ENCODE measurements at regions not wholly inside any gene's neighbourhood (a gene's known extent, or its start where the extent isn't known, plus 50 kb on each side); places are given as distances from the start of the nearest gene placed in this dataset.
"Not testable (repeated sequence)": the region's sequence is repeated elsewhere in the genome, so short reads cannot be mapped to it uniquely, and the experiment has no call there.

- in situ Hi-C loops (cut with MboI; ENCODE audit: low sequenced_read_pairs) = no loop called here
Observed at GRCh38 chr14:101076451-101077198, 173.1 kb upstream of the RTL1 start.

DNA sequence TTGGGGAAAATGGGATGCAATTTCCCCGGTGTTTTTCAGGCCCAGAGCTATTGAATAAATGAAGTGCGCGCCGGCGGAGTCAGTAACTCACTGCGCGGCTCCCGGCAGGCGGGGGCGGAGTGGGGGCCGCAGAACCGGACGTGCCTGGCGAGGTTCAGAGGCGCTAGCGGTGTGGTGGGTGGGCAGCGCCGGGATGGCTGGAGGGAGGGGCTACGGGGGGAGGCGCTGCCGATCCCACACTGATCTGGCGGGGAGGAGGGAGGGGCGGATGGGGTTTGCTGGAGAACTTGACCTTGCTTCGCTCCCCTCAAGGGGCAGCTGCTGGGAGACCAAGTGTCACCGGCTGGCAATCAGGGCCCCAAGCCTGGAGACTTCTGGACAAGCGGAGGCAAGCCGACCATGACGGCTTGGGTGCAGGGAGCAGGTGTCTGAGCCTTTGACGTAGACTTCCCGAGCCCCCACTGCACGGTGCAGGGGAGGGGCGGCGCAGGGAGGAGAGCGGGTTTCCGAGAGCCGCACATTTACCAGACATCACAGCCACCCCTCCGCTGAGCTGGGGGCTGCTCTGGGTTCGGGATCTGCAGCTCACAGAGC, 174.1 kb upstream of the RTL1 start:
- in situ Hi-C loops (cut with MboI; ENCODE audit: low sequenced_read_pairs) = no loop called here

DNA sequence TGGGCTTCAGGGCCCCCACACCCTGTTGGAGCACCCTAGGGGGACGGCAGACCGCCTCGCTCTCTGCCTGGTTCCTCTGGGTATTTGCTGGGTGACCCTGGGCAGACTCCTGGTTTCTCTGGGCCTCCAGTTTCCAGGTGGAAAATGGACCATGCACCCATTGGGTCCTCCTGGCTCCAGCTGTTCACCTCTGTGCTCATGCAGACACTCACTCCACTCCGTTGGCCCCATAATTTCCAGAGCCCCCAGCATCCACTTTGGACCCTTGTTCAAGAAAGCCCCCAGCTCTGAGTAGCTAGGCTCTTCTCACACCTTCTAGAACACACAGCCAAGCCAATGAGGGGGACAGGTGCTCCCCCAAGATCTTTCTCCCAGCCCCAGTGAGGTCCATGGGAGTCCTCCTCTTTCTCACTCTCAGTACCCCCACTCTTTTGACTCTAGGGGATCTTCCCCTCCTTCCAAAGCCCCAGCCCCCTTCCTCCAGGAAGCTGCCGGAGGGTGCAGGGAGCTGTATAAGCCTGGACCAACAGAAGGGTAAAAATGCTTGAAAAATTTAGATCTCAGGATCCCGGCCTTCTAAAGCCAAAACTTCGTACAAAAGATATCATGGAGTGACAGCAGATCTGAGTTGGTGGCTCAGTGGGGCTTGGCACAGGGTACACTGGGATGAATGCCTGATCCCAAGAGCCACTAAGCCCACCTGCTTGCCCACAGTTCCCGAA, 174.8 kb upstream of the RTL1 start:
- in situ Hi-C loops (cut with MboI; ENCODE audit: low sequenced_read_pairs) = no loop called here

DNA sequence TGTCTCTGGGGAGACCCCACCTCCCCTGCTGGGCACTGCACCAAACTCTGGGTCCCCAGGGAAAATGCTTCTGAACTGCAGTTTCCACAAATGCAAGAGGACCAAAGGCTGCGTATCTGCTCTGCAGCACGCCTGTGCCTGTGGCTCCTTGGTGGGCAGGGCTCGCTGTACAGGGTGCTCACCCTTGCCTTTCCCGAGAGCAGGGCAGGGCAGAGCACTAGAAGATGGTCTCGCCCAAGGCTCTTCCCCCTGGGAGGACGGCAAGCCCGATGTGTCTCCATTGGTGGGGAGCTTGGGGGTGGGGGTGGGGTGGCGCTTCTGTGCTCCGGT, 175.3 kb upstream of the RTL1 start:
- in situ Hi-C loops (cut with MboI; ENCODE audit: low sequenced_read_pairs) = no loop called here

DNA sequence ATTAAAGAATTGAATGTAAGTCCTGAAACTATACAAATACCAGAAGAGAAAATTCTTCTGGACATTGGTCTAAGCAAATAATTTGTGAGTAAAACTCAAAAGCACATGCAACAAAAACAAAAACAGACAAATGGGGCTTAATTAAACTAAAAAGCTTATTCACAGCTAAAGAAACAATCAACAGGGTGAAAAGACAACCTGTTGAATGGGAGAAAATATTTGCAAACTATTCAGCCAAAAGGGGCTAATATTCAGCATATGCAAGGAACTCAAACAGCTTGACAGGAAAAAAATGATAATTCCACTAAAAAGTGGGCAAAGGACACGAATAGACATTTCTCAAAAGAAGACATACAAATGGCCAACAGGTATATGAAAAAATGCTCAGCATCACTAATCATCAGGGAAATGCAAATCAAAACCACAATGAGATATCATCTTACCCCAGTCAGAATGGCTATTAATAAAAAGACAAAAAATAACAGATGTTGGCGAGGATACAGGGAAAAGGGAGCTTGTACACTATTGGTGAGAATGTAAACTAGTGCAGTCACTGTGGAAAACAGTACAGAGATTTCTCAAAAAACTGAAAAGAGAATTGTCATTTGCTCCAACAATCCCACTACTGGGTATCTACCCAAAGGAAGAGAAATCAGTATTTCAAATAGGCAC, 177.5 kb upstream of the RTL1 start:
- in situ Hi-C loops (cut with MboI; ENCODE audit: low sequenced_read_pairs) = no loop called here

GRCh38 chr14:101082036-101082435, 178.5 kb upstream of the RTL1 start:
- in situ Hi-C loops (cut with MboI; ENCODE audit: low sequenced_read_pairs) = no loop called here

DNA sequence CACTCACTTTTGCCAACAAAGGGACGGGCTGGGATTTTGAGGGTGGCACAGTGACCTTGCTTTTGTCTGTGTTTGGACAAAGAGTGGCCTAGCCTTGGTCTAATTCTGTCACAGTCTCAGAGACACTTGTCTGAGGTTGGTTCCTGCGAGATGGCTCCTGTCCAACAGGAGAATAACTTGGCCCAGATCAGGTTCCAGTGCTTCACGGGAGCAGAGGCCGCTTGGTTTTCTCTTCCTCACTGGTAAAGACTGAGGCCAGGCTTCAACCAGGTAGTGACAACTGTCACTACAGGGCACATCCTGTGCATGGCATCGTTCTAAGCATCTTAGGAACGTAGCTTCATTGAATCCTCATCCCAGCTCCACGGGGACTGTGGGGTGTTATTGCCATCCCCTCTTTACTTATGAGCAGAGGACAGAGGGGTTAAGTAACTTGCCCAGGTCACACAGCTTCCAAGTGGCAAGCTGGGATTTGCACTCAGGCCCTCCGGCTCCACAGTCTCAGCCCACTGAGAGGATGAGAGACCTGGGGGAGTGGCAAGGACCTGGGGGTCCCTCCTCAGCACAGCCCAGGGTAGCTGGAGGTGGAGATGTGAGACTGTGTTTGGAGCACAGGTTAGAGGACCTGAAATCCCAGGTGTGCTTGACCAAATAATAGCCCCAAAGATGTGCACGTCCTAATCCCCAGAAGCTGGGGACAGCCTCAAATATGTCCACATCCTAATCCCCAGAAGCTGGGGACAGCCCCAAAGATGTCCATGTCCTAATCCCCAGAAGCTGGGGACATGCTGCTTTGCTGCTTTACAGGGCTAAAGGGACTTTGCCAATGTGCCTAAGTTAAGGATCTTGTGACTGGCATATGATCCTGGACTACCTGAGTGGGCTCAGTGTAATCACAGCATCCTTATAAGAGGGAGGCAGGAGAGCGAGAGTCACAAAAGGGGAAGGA, 179.2 kb upstream of the RTL1 start:
- in situ Hi-C loops (cut with MboI; ENCODE audit: low sequenced_read_pairs) = no loop called here

DNA sequence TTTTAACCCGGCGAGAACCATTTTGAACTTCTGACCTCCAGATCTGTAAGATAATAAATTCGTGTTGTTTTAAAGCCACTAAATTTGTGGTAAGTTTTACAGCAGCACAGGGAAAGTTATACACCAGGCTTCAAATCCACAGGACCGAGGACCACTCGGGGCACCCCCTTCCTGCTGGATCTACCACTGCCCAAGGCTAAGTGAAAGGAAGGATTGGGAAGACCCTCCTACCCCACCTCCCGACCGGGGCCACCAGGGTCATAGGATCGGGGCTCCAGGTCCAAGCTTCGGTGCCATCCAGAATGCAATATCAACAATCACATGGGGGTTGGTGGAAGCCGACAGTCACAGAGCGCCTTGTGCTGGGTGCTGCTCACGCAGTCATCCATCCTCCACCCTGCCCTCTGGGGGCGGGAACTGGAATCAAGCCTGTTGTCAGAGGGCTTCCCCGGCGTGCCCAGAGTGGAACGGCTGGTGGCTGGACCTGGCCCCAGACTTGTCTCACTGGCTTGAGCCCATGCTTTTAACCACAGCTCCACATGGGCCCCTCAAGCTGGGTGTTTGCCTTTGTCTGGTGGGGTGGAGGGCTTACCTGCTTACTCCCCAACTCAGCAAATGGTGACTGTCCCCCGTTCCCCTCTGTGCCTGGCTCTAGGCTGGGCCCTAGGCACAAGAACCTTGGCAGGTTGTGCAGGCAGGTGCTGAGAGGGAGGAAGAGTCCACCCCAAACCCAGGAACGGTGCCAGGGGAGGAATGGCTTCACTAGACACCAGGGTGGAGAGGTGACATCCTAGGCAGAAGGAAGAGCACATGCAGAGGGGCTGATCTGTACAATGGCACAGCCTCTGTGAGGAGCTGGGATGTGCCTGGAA, 180.3 kb upstream of the RTL1 start:
- in situ Hi-C loops (cut with MboI; ENCODE audit: low sequenced_read_pairs) = no loop called here

DNA sequence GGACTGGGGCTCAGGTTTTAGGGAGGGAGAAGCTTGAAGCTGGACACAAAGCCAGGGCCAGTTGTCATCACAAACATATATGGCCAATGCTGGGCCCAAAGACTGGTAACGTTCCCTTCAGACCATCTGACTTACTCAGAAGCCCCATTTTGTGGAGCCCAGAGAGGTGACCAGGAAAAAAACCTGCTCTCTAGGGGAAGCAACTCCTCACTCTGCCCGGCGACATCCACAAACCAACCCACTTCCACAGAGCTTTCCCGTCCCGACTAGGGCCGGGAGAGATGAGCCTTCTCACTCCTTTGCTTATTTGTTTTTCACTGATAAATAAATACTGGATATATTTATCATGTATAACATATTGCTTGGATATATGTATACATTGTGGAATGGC, 180.9 kb upstream of the RTL1 start:
- in situ Hi-C loops (cut with MboI; ENCODE audit: low sequenced_read_pairs) = no loop called here

DNA sequence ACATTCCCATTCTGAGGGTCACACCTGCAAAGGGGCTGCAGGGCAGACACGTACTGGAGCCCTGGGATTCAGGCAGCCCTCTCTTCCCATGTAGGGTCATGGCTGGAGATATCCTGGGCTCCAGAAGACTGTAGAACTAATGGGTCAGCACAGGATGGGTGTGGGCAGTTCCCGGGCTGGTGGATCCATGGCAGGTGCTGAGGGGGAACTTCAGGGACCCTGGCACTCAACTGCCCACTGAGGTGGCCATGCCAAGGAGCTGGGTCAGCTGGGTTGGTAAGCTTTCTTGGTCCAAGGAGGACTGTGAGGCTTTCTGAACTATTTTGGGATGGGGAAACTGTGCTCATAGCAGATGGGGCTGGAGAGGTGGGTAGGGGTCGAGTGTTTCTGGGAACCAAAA, 183.4 kb upstream of the RTL1 start:
- in situ Hi-C loops (cut with MboI; ENCODE audit: low sequenced_read_pairs) = no loop called here

- in situ Hi-C loops (cut with MboI; ENCODE audit: low sequenced_read_pairs) = no loop called here
Observed at GRCh38 chr14:101087614-101088394, 184.3 kb upstream of the RTL1 start.

DNA sequence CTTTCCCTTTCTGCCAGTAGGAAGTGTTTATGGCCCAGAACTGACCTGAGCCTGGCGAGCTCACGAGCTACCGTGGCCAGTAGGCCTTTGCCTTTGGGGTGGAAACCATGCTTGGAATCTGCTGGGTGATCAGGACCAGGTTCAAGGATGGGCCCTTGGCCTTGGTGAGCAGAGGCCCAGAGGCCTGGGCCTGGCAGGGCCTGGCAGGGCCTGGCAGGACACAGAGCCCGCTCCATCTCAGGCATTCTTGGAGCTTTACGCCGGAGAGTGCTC, 184.8 kb upstream of the RTL1 start:
- in situ Hi-C loops (cut with MboI; ENCODE audit: low sequenced_read_pairs) = no loop called here

- in situ Hi-C loops (cut with MboI; ENCODE audit: low sequenced_read_pairs) = no loop called here
Observed at GRCh38 chr14:101088714-101089113, 185.2 kb upstream of the RTL1 start.

DNA sequence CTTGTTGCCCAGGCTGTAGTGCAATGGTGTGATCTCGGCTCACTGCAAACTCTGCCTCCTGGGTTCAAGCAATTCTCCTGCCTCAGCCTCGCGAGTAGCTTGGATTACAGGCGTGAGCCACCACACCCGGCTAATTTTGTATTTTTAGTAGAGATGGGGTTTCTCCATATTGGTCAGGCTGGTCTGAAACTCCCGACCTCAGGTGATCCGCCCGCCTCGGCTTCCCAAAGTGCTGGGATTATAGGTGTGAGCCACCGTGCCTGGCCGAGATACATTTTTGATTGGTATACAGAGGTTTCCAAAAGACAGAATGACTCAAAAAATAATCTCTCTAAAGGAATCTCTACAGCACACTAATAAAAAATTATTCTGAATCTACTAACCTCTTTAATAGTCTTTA, 187.0 kb upstream of the RTL1 start:
- in situ Hi-C loops (cut with MboI; ENCODE audit: low sequenced_read_pairs) = not testable (repeated sequence)

- in situ Hi-C loops (cut with MboI; ENCODE audit: low sequenced_read_pairs) = no loop called here
Observed at GRCh38 chr14:101090976-101091375, 187.5 kb upstream of the RTL1 start.

- in situ Hi-C loops (cut with MboI; ENCODE audit: low sequenced_read_pairs) = not testable (repeated sequence)
Observed at GRCh38 chr14:101094916-101095315, 191.4 kb upstream of the RTL1 start.

DNA sequence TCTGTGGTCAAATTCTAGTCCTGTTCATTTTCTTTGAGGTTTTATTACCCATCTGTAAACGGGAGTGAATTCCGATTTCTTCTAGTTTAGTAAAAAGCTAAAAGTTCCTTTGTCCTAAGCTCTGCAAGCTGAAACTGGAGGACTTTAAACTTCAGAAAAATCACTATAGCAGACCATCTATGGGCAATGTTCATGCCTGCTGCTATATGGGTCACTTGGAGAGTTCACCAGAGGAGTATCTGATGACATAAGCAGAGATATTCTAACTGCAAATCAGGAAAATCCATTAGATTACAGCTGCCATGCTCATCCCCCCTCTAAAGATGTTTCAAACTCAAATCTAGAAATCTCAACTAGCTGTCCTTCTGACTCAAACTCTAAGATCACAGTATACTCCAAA, 193.0 kb upstream of the RTL1 start:
- in situ Hi-C loops (cut with MboI; ENCODE audit: low sequenced_read_pairs) = no loop called here

GRCh38 chr14:101097109-101097793, 193.7 kb upstream of the RTL1 start:
- in situ Hi-C loops (cut with MboI; ENCODE audit: low sequenced_read_pairs) = no loop called here

DNA sequence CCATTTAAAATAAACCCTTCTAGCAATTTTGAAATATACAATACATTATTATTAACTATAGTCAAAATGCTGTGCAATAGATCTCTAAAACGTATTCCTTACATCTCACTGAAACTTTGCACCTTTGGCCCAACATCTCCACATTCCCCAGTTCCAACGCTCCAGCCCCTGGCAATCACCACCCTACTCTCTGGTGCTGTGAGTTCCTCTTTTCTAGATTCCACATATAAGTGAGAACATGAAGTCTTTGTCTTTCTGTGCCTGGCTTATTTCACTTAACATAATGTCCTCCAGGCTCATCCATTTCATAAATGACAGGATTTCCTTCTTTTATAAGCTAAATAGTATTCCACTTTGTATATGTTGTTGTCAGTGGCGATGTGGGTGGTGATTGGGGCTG, 194.7 kb upstream of the RTL1 start:
- in situ Hi-C loops (cut with MboI; ENCODE audit: low sequenced_read_pairs) = no loop called here

Measured in HL-60/S4 treated with phorbol 12-myristate 13-acetate at 8.2 ng/mL for 4 days and 3 days (cell line).